ENCODE measurements at regions not wholly inside any gene's neighbourhood (a gene's known extent, or its start where the extent isn't known, plus 50 kb on each side); places are given as distances from the start of the nearest gene placed in this dataset.

DNA sequence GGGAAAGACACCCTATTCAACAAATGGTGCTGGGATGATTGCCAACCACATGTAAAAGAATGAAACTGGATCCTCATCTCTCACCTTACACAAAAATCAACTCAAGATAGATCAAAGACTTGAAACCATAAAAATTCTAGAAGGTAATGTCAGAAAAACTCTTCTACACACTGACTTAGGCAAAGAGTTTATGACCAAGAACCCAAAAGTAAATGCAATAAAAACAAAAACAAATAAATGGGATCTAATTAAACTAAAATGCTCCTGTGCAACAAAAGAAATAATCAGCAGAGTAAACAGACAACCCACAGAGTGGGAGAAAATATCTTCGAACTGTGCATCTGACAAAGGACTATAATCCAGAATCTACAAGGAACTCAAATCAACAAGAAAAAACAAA lies 504.2 kb upstream of the MBL2 start:
- TF ChIP-seq POLR2AphosphoS5 (IDR thresholded peaks at IDR 0.05), result no peak
- TF ChIP-seq SMC3 (conservative IDR thresholded peaks at IDR 0.05; ENCODE audit: poor library complexity), result no peak
- no peak for TF ChIP-seq CTCF (IDR thresholded peaks at IDR 0.05; ENCODE audit: poor library complexity, severe bottlenecking)
- TF ChIP-seq MXI1 (conservative IDR thresholded peaks at IDR 0.05; ENCODE audit: poor library complexity, severe bottlenecking), result no peak
- TF ChIP-seq TAF1 (IDR thresholded peaks at IDR 0.05; ENCODE audit: low read depth), result no peak
